H1 (cell line): ENCODE measurements at regions not wholly inside any gene's neighbourhood (a gene's known extent, or its start where the extent isn't known, plus 50 kb on each side); places are given as distances from the start of the nearest gene placed in this dataset.

Source experiments
- BRCA1 ChIP-seq: IDR thresholded peaks from 2 replicates; pipeline ENCODE4 v1.6.1; 2012; ENCODE audit warnings: low read depth, low read length, improper control_type of control experiment
- CTCF ChIP-seq, 3 experiments: IDR thresholded peaks; 1 replicate in 2 of 3; 2 replicates in 1 of 3; pipeline versions ENCODE4 v1.5.1 to v1.6.1; 2011; ENCODE audit warnings: low read length in 3 of 3, mild to moderate bottlenecking in 3 of 3, inconsistent platforms in 2 of 3, low read depth in 1 of 3, moderate library complexity in 1 of 3; ENCODE audit not compliant: insufficient read depth in 1 of 3; ENCODE audit errors: control extremely low read depth in 1 of 3
- GABPA ChIP-seq: IDR thresholded peaks from 2 replicates; pipeline ENCODE4 v1.6.1; 2011; ENCODE audit warnings: mild to moderate bottlenecking, low read length, moderate library complexity, borderline replicate concordance; ENCODE audit not compliant: insufficient read depth
- KDM4A ChIP-seq: IDR thresholded peaks from one replicate; pipeline ENCODE4 v1.7.1; 2012; ENCODE audit warnings: low read depth, mild to moderate bottlenecking, moderate library complexity, low read length, inconsistent platforms; ENCODE audit not compliant: severe bottlenecking
- NANOG ChIP-seq: IDR thresholded peaks from 2 replicates; pipeline ENCODE4 v1.6.1; 2011; ENCODE audit warnings: low read length, low read depth, mild to moderate bottlenecking, inconsistent platforms; ENCODE audit not compliant: insufficient read depth, poor library complexity, severe bottlenecking
- PHF8 ChIP-seq: fragments of 200-600 bp; sonication (generic); conservative IDR thresholded peaks from 2 replicates; pipeline ENCODE4 v1.7.1; 2012; ENCODE audit warnings: low read depth, mild to moderate bottlenecking, inconsistent platforms, low read length, moderate library complexity
- POLR2A ChIP-seq, 2 experiments: IDR thresholded peaks; 1 replicate in 1 of 2; 2 replicates in 1 of 2; pipeline ENCODE4 v1.6.1; 2011; ENCODE audit warnings: low read depth in 2 of 2, low read length in 2 of 2, mild to moderate bottlenecking in 2 of 2; ENCODE audit errors: control extremely low read depth in 1 of 2
- RAD21 ChIP-seq, 2 experiments: IDR thresholded peaks in 1 of 2; conservative IDR thresholded peaks in 1 of 2; 2 replicates each; pipeline ENCODE4 v1.6.1; 2011; ENCODE audit warnings: low read depth in 2 of 2, low read length in 2 of 2, improper control_type of control experiment in 1 of 2, inconsistent platforms in 1 of 2, mild to moderate bottlenecking in 1 of 2, moderate library complexity in 1 of 2
- SIX5 ChIP-seq: IDR thresholded peaks from 2 replicates; pipeline ENCODE4 v1.6.1; 2011; ENCODE audit warnings: mild to moderate bottlenecking, low read depth, low read length
- SP1 ChIP-seq: IDR thresholded peaks from 2 replicates; pipeline ENCODE4 v1.6.1; 2011; ENCODE audit warnings: low read depth, low read length
- SRF ChIP-seq: IDR thresholded peaks from 2 replicates; pipeline ENCODE4 v1.6.1; 2011; ENCODE audit warnings: mild to moderate bottlenecking, low read depth, low read length, moderate library complexity
- TEAD4 ChIP-seq: IDR thresholded peaks from 2 replicates; pipeline ENCODE4 v1.6.1; 2012; ENCODE audit warnings: low read depth, low read length, inconsistent platforms, mixed read lengths
- YY1 ChIP-seq: IDR thresholded peaks from 2 replicates; pipeline ENCODE4 v1.6.1; 2011; ENCODE audit warnings: low read depth, mild to moderate bottlenecking, low read length

GRCh38 chr19:33879818-33880575, 83.3 kb downstream of the KCTD15 start:
- no peak for TF ChIP-seq SRF
- TF ChIP-seq CTCF (IDR thresholded peaks at IDR 0.05; ENCODE audit: control extremely low read depth in 1 of 3, insufficient read depth in 1 of 3, low read depth in 1 of 3, low read length in 3 of 3) = no peak
- TF ChIP-seq KDM4A = no peak
- TF ChIP-seq SIX5 = no peak
- TF ChIP-seq GABPA = no peak
- no peak for TF ChIP-seq PHF8
- TF ChIP-seq TEAD4 = no peak
- no peak for TF ChIP-seq SP1
- TF ChIP-seq YY1 = no peak
- no peak for TF ChIP-seq NANOG
- no peak for TF ChIP-seq POLR2A (IDR thresholded peaks at IDR 0.05; ENCODE audit: control extremely low read depth in 1 of 2, low read depth in 2 of 2, low read length in 2 of 2)
- TF ChIP-seq BRCA1 = no peak
- no peak for TF ChIP-seq RAD21 (IDR thresholded peaks at IDR 0.05 in 1 of 2, conservative IDR thresholded peaks at IDR 0.05 in 1 of 2; ENCODE audit: low read depth in 2 of 2, low read length in 2 of 2)
